ENCODE measurements at regions not wholly inside any gene's neighbourhood (a gene's known extent, or its start where the extent isn't known, plus 50 kb on each side); places are given as distances from the start of the nearest gene placed in this dataset.
A peak's percentile ranks its signal among the peaks of the same experiment; 100 is the strongest.

DNA sequence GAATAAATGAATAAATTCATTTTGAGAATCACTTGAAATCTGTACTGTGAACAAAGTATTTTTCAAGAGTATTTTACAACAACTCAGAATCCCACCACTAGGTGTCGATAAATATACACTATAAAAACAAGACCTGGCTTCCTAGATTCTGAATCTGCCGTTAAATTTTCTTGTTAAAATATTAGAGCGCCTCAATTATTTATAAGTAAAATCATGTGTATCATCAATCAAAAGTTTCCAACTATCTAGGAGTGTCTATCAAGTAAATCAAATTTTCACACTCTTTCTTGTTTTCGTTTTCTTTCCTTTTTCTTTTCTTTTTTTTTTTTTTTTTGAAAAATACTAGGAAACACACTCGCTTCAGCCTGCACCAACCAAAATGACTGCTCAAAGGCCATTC lies 179.2 kb upstream of the DCN start:
- peaks cover 0 to 4% (median 0%) of the 10 kb centered on the region in 4 donors for H3K4me1 ChIP-seq (ENCODE audit: control insufficient read depth in 4 of 4, insufficient read depth in 4 of 4, low read length in 3 of 4)
- H3K27me3 ChIP-seq (ENCODE audit: control insufficient read depth in 4 of 4, insufficient read depth in 4 of 4, low read length in 3 of 4) = no peaks in the 10 kb centered on the region
- no peak overlapping the region for H3K9ac ChIP-seq (ENCODE audit: low read depth in 1 of 2, low read length in 2 of 2)
- no peak for DNase-seq (ENCODE audit: low spot score)
- H3K27ac ChIP-seq (ENCODE audit: low read depth in 1 of 2, low read length in 2 of 2) = no peak overlapping the region
- TF ChIP-seq MAX (IDR thresholded peaks at IDR 0.05) = no peak
- peak; percentile 48 for TF ChIP-seq CTCF (IDR thresholded peaks at IDR 0.05; ENCODE audit: low read depth, low read length, missing input control)
- peak; percentile 76 to 78 for TF ChIP-seq RAD21 (IDR thresholded peaks at IDR 0.05)
- no peak overlapping the region for H3K4me3 ChIP-seq (ENCODE audit: low read depth in 1 of 3, low read length in 3 of 3)
- no peaks in the 10 kb centered on the region for H3K36me3 ChIP-seq (ENCODE audit: control insufficient read depth in 4 of 4, insufficient read depth in 3 of 4, low read depth in 1 of 4, low read length in 3 of 4)
- H3K9me3 ChIP-seq (ENCODE audit: control insufficient read depth in 4 of 4, low read length in 3 of 4) = no peaks in the 10 kb centered on the region
- WGBS = 31% methylated on average over 5 of the region's 5 CpGs

GRCh38 chr12:91357381-91357780 lies 174.8 kb upstream of the DCN start:
- Histone ChIP-seq H3K36me3 (ENCODE audit: control insufficient read depth in 4 of 4, insufficient read depth in 3 of 4, low read depth in 1 of 4, low read length in 3 of 4) (no peaks in the 10 kb centered on the region), H3K9me3 (ENCODE audit: control insufficient read depth in 4 of 4, low read length in 3 of 4) (no peaks in the 10 kb centered on the region), H3K27me3 (ENCODE audit: control insufficient read depth in 4 of 4, insufficient read depth in 4 of 4, low read length in 3 of 4) (no peaks in the 10 kb centered on the region), H3K9ac (ENCODE audit: low read depth in 1 of 2, low read length in 2 of 2) (no peak overlapping the region), H3K27ac (ENCODE audit: low read depth in 1 of 2, low read length in 2 of 2) (no peak overlapping the region), H3K4me3 (ENCODE audit: low read depth in 1 of 3, low read length in 3 of 3) (no peak overlapping the region), H3K4me1 (ENCODE audit: control insufficient read depth in 4 of 4, insufficient read depth in 4 of 4, low read length in 3 of 4) (peaks cover 0 to 4% (median 0%) of the 10 kb centered on the region in 4 donors)
- WGBS = 50% methylated on average over 2 of the region's 2 CpGs
- peak; percentile 56 for TF ChIP-seq HNF4G (IDR thresholded peaks at IDR 0.05)
- peak; percentile 58 to 76 for TF ChIP-seq HNF4A (conservative IDR thresholded peaks at IDR 0.05)
- no peak for TF ChIP-seq YY1 (IDR thresholded peaks at IDR 0.05)
- no peak for TF ChIP-seq GABPA (IDR thresholded peaks at IDR 0.05 in 1 of 2, conservative IDR thresholded peaks at IDR 0.05 in 1 of 2)
- TF ChIP-seq SP1 (IDR thresholded peaks at IDR 0.05) = peak; percentile 66
- DNase-seq (ENCODE audit: low spot score) = no peak

DNA sequence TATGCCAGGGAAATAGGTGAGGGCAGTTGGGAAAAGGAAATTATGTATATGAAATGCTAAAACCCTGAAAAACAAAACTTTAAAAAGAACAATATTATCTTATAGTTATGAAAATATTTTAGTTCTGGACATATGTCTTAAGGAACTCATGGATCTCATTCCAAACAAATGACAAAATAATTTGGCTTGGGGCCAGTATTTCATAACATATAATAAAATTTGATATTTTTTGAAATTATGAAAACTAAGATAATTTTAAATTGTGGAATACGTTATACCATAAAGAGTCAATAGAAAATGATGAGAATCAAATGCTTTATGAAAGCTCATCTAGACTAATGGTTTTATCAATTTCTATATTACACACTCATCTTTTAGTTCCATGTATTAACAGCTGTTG lies 173.8 kb upstream of the DCN start:
- Histone ChIP-seq H3K27ac (ENCODE audit: low read depth in 1 of 2, low read length in 2 of 2) (no peak overlapping the region), H3K4me3 (ENCODE audit: low read depth in 1 of 3, low read length in 3 of 3) (no peak overlapping the region), H3K36me3 (ENCODE audit: control insufficient read depth in 4 of 4, insufficient read depth in 3 of 4, low read depth in 1 of 4, low read length in 3 of 4) (no peaks in the 10 kb centered on the region), H3K9ac (ENCODE audit: low read depth in 1 of 2, low read length in 2 of 2) (no peak overlapping the region), H3K27me3 (ENCODE audit: control insufficient read depth in 4 of 4, insufficient read depth in 4 of 4, low read length in 3 of 4) (no peaks in the 10 kb centered on the region), H3K4me1 (ENCODE audit: control insufficient read depth in 4 of 4, insufficient read depth in 4 of 4, low read length in 3 of 4) (peaks cover 0 to 4% (median 0%) of the 10 kb centered on the region in 4 donors), H3K9me3 (ENCODE audit: control insufficient read depth in 4 of 4, low read length in 3 of 4) (peaks cover 0 to 1% (median 0%) of the 10 kb centered on the region in 4 donors)
- no peak for DNase-seq (ENCODE audit: low spot score)
- TF ChIP-seq TAF1 (conservative IDR thresholded peaks at IDR 0.05) = no peak
- TF ChIP-seq, protein P1, sequence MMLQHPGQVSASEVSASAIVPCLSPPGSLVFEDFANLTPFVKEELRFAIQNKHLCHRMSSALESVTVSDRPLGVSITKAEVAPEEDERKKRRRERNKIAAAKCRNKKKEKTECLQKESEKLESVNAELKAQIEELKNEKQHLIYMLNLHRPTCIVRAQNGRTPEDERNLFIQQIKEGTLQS (IDR thresholded peaks at IDR 0.05) = no peak
- TF ChIP-seq HNF4A (conservative IDR thresholded peaks at IDR 0.05) = no peak
- no peak for TF ChIP-seq RXRA (IDR thresholded peaks at IDR 0.05)
- TF ChIP-seq CTCF (IDR thresholded peaks at IDR 0.05; ENCODE audit: low read depth, low read length, missing input control) = no peak
- TF ChIP-seq FOXA2 (IDR thresholded peaks at IDR 0.05) = no peak
- no peak for TF ChIP-seq RAD21 (IDR thresholded peaks at IDR 0.05)
- no peak for TF ChIP-seq EGR1 (IDR thresholded peaks at IDR 0.05; ENCODE audit: low read depth in 2 of 2)
- no peak for TF ChIP-seq GABPA (IDR thresholded peaks at IDR 0.05 in 1 of 2, conservative IDR thresholded peaks at IDR 0.05 in 1 of 2)
- no peak for TF ChIP-seq ZBTB33 (IDR thresholded peaks at IDR 0.05)
- TF ChIP-seq SP1 (IDR thresholded peaks at IDR 0.05) = no peak
- no peak for TF ChIP-seq NR2F2 (IDR thresholded peaks at IDR 0.05)
- no peak for TF ChIP-seq FOXA1 (IDR thresholded peaks at IDR 0.05)
- TF ChIP-seq MAX (IDR thresholded peaks at IDR 0.05) = no peak
- WGBS = 87% methylated on average over 1 of the region's 1 CpG

Data from liver (tissue), 8 donors.